Activated CD8-positive, alpha-beta memory T cell treated with anti-CD3 and anti-CD28 coated beads, Interleukin-2, amount 50 U/mL, for 4 hours (primary cell): ENCODE measurements at regions not wholly inside any gene's neighbourhood (a gene's known extent, or its start where the extent isn't known, plus 50 kb on each side); places are given as distances from the start of the nearest gene placed in this dataset.
A peak's percentile ranks its signal among the peaks of the same experiment; 100 is the strongest.
"Not testable (repeated sequence)": the region's sequence is repeated elsewhere in the genome, so short reads cannot be mapped to it uniquely, and the experiment has no call there.

Source experiments
- DNase-seq: peaks from one replicate; pipeline ENCODE4 v3.0.0-alpha.2; 2020

- no peak for DNase-seq
Measured at GRCh38 chr6:144479991-144480390, 194.9 kb downstream of the UTRN start.

GRCh38 chr6:144480473-144480872 lies 195.3 kb downstream of the UTRN start:
- no peak for DNase-seq

GRCh38 chr6:144481527-144481926 lies 196.4 kb downstream of the UTRN start:
- DNase-seq: no peak

- DNase-seq: peak; percentile 74
Measured at GRCh38 chr6:144482142-144482541, 197.0 kb downstream of the UTRN start.

- no peak for DNase-seq
Measured at GRCh38 chr6:144485531-144485930, 200.4 kb downstream of the UTRN start.

GRCh38 chr6:144488590-144488989 lies 203.5 kb downstream of the UTRN start:
- no peak for DNase-seq

GRCh38 chr6:144493035-144493910 lies 208.1 kb downstream of the UTRN start:
- no peak for DNase-seq

GRCh38 chr6:144495076-144495475 lies 209.9 kb downstream of the UTRN start:
- not testable (repeated sequence) for DNase-seq

GRCh38 chr6:144497650-144498049 lies 212.5 kb downstream of the UTRN start:
- no peak for DNase-seq

- DNase-seq: no peak
Measured at GRCh38 chr6:144500892-144501291, 215.8 kb downstream of the UTRN start.

GRCh38 chr6:144505214-144505613 lies 220.1 kb downstream of the UTRN start:
- DNase-seq: not testable (repeated sequence)

- DNase-seq: not testable (repeated sequence)
Measured at GRCh38 chr6:144506051-144506450, 220.9 kb downstream of the UTRN start.

GRCh38 chr6:144507772-144508312 lies 222.7 kb downstream of the UTRN start:
- not testable (repeated sequence) for DNase-seq

- DNase-seq: no peak
Measured at GRCh38 chr6:144510859-144511258, 225.7 kb downstream of the UTRN start.

- DNase-seq: no peak
Measured at GRCh38 chr6:144515761-144516160, 230.6 kb downstream of the UTRN start.

- DNase-seq: no peak
Measured at GRCh38 chr6:144519426-144519825, 234.3 kb downstream of the UTRN start.

GRCh38 chr6:144528743-144529425 lies 243.7 kb downstream of the UTRN start:
- no peak for DNase-seq

- no peak for DNase-seq
Measured at GRCh38 chr6:144530118-144530517, 245.0 kb downstream of the UTRN start.

- DNase-seq: not testable (repeated sequence)
Measured at GRCh38 chr6:144532238-144532637, 247.1 kb downstream of the UTRN start.

- no peak for DNase-seq
Measured at GRCh38 chr6:144534180-144534579, 249.0 kb downstream of the UTRN start.

GRCh38 chr6:144535630-144536029 lies 250.5 kb downstream of the UTRN start:
- DNase-seq: no peak

GRCh38 chr6:144536079-144536478 lies 250.9 kb downstream of the UTRN start:
- no peak for DNase-seq

GRCh38 chr6:144543006-144543871 lies 258.1 kb downstream of the UTRN start:
- DNase-seq: no peak
